ENCODE measurements at regions not wholly inside any gene's neighbourhood (a gene's known extent, or its start where the extent isn't known, plus 50 kb on each side); places are given as distances from the start of the nearest gene placed in this dataset.

DNA sequence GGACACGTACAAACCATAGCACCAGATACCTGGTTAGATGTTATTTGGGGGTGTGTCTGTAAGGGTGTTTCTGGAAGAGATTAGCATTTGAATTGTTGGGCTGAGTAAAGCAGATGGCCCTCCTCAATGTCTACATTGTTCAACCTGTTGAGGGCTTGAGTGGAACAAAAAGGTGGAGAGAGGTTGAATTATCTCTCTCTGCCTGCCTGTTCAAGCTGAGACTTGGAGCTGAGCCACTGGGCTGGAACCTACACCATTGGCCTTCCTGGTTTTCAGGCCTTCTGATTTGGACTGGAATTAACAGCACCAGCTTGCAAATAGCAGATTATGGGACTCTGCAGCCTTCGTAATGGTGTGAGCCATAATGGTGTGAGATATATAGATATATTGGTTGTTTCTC is 71.3 kb upstream of the CORO2B start:
- H3K4me3 ChIP-seq (ENCODE audit: low read depth in 1 of 3, low read length in 3 of 3), result no peak overlapping the region
- H3K4me1 ChIP-seq (ENCODE audit: control insufficient read depth in 4 of 4, insufficient read depth in 4 of 4, low read length in 3 of 4), result no peaks in the 10 kb centered on the region
- H3K9me3 ChIP-seq (ENCODE audit: control insufficient read depth in 4 of 4, low read length in 3 of 4), result no peaks in the 10 kb centered on the region
- no peak for DNase-seq (ENCODE audit: low spot score)
- no peak overlapping the region for H3K27ac ChIP-seq (ENCODE audit: low read depth in 1 of 2, low read length in 2 of 2)
- TF ChIP-seq NR2F2 (IDR thresholded peaks at IDR 0.05), result no peak
- no peak for TF ChIP-seq GABPA (IDR thresholded peaks at IDR 0.05 in 1 of 2, conservative IDR thresholded peaks at IDR 0.05 in 1 of 2)
- TF ChIP-seq, protein P1, sequence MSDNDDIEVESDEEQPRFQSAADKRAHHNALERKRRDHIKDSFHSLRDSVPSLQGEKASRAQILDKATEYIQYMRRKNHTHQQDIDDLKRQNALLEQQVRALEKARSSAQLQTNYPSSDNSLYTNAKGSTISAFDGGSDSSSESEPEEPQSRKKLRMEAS (IDR thresholded peaks at IDR 0.05), result no peak
- TF ChIP-seq, protein P2, sequence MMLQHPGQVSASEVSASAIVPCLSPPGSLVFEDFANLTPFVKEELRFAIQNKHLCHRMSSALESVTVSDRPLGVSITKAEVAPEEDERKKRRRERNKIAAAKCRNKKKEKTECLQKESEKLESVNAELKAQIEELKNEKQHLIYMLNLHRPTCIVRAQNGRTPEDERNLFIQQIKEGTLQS (IDR thresholded peaks at IDR 0.05), result no peak
- TF ChIP-seq HNF4G (IDR thresholded peaks at IDR 0.05), result no peak
- TF ChIP-seq JUND (IDR thresholded peaks at IDR 0.05), result no peak
- no peak for TF ChIP-seq EGR1 (IDR thresholded peaks at IDR 0.05; ENCODE audit: low read depth in 2 of 2)
- TF ChIP-seq TAF1 (conservative IDR thresholded peaks at IDR 0.05), result no peak
- TF ChIP-seq, protein P3, sequence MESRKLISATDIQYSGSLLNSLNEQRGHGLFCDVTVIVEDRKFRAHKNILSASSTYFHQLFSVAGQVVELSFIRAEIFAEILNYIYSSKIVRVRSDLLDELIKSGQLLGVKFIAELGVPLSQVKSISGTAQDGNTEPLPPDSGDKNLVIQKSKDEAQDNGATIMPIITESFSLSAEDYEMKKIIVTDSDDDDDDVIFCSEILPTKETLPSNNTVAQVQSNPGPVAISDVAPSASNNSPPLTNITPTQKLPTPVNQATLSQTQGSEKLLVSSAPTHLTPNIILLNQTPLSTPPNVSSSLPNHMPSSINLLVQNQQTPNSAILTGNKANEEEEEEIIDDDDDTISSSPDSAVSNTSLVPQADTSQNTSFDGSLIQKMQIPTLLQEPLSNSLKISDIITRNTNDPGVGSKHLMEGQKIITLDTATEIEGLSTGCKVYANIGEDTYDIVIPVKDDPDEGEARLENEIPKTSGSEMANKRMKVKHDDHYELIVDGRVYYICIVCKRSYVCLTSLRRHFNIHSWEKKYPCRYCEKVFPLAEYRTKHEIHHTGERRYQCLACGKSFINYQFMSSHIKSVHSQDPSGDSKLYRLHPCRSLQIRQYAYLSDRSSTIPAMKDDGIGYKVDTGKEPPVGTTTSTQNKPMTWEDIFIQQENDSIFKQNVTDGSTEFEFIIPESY (IDR thresholded peaks at IDR 0.05), result no peak
- H3K36me3 ChIP-seq (ENCODE audit: control insufficient read depth in 4 of 4, insufficient read depth in 3 of 4, low read depth in 1 of 4, low read length in 3 of 4), result no peaks in the 10 kb centered on the region
- 94% methylated on average over 2 of the region's 2 CpGs for WGBS
- no peak overlapping the region for H3K9ac ChIP-seq (ENCODE audit: low read depth in 1 of 2, low read length in 2 of 2)
- no peaks in the 10 kb centered on the region for H3K27me3 ChIP-seq (ENCODE audit: control insufficient read depth in 4 of 4, insufficient read depth in 4 of 4, low read length in 3 of 4)

GRCh38 chr15:68508485-68509189 is 70.2 kb upstream of the CORO2B start:
- no peaks in the 10 kb centered on the region for H3K27me3 ChIP-seq (ENCODE audit: control insufficient read depth in 4 of 4, insufficient read depth in 4 of 4, low read length in 3 of 4)
- no peak overlapping the region for H3K9ac ChIP-seq (ENCODE audit: low read depth in 1 of 2, low read length in 2 of 2)
- no peaks in the 10 kb centered on the region for H3K4me1 ChIP-seq (ENCODE audit: control insufficient read depth in 4 of 4, insufficient read depth in 4 of 4, low read length in 3 of 4)
- no peak overlapping the region for H3K4me3 ChIP-seq (ENCODE audit: low read depth in 1 of 3, low read length in 3 of 3)
- TF ChIP-seq REST (IDR thresholded peaks at IDR 0.05) (no peak), HNF4G (IDR thresholded peaks at IDR 0.05) (no peak), EGR1 (IDR thresholded peaks at IDR 0.05; ENCODE audit: low read depth in 2 of 2) (no peak), JUND (IDR thresholded peaks at IDR 0.05) (no peak), FOXA2 (IDR thresholded peaks at IDR 0.05) (no peak), HNF4A (conservative IDR thresholded peaks at IDR 0.05) (no peak), RXRA (IDR thresholded peaks at IDR 0.05) (no peak), SP1 (IDR thresholded peaks at IDR 0.05) (no peak), CTCF (IDR thresholded peaks at IDR 0.05; ENCODE audit: low read depth, low read length, missing input control) (no peak), GABPA (IDR thresholded peaks at IDR 0.05 in 1 of 2, conservative IDR thresholded peaks at IDR 0.05 in 1 of 2) (no peak), NR2F2 (IDR thresholded peaks at IDR 0.05) (no peak), RAD21 (IDR thresholded peaks at IDR 0.05) (no peak), YY1 (IDR thresholded peaks at IDR 0.05) (no peak), TAF1 (conservative IDR thresholded peaks at IDR 0.05) (no peak), FOXA1 (IDR thresholded peaks at IDR 0.05) (no peak)
- TF ChIP-seq, protein P3 (IDR thresholded peaks at IDR 0.05), result no peak
- TF ChIP-seq, protein P1 (IDR thresholded peaks at IDR 0.05), result no peak
- TF ChIP-seq, protein P2 (IDR thresholded peaks at IDR 0.05), result no peak
- 82% methylated on average over 12 of the region's 12 CpGs for WGBS
- H3K36me3 ChIP-seq (ENCODE audit: control insufficient read depth in 4 of 4, insufficient read depth in 3 of 4, low read depth in 1 of 4, low read length in 3 of 4), result no peaks in the 10 kb centered on the region
- no peaks in the 10 kb centered on the region for H3K9me3 ChIP-seq (ENCODE audit: control insufficient read depth in 4 of 4, low read length in 3 of 4)
- H3K27ac ChIP-seq (ENCODE audit: low read depth in 1 of 2, low read length in 2 of 2), result no peak overlapping the region
- DNase-seq (ENCODE audit: low spot score), result no peak
